GM18519 (cell line): ENCODE measurements at regions not wholly inside any gene's neighbourhood (a gene's known extent, or its start where the extent isn't known, plus 50 kb on each side); places are given as distances from the start of the nearest gene placed in this dataset.

Source experiments
- ATAC-seq: cut with Tn5 transposase; IDR thresholded peaks from one replicate; pipeline ENCODE4 v1.9.1; 2021; ENCODE audit warnings: mild to moderate bottlenecking, moderate library complexity; ENCODE audit not compliant: unreplicated experiment, low FRiP score

- ATAC-seq = no peak
Measured at GRCh38 chr2:228723599-228723998, 542.1 kb upstream of the SPHKAP start.

- no peak for ATAC-seq
Measured at GRCh38 chr2:228722311-228722710, 540.8 kb upstream of the SPHKAP start.

- ATAC-seq = no peak
Measured at GRCh38 chr2:228720895-228721294, 539.4 kb upstream of the SPHKAP start.

GRCh38 chr2:228709788-228710371 is 528.4 kb upstream of the SPHKAP start:
- no peak for ATAC-seq

- no peak for ATAC-seq
Measured at GRCh38 chr2:228707846-228708245, 526.4 kb upstream of the SPHKAP start.

GRCh38 chr2:228705318-228705717 is 523.8 kb upstream of the SPHKAP start:
- no peak for ATAC-seq

- no peak for ATAC-seq
Measured at GRCh38 chr2:228703152-228703551, 521.7 kb upstream of the SPHKAP start.

- no peak for ATAC-seq
Measured at GRCh38 chr2:228701506-228701905, 520.0 kb upstream of the SPHKAP start.

- no peak for ATAC-seq
Measured at GRCh38 chr2:228700638-228701037, 519.2 kb upstream of the SPHKAP start.

GRCh38 chr2:228699888-228700287 is 518.4 kb upstream of the SPHKAP start:
- ATAC-seq = no peak

GRCh38 chr2:228699400-228699799 is 517.9 kb upstream of the SPHKAP start:
- ATAC-seq = no peak

- no peak for ATAC-seq
Measured at GRCh38 chr2:228698963-228699362, 517.5 kb upstream of the SPHKAP start.

GRCh38 chr2:228697456-228697855 is 516.0 kb upstream of the SPHKAP start:
- no peak for ATAC-seq

GRCh38 chr2:228690681-228691080 is 509.2 kb upstream of the SPHKAP start:
- no peak for ATAC-seq

GRCh38 chr2:228689053-228689452 is 507.6 kb upstream of the SPHKAP start:
- ATAC-seq = no peak

GRCh38 chr2:228688007-228688645 is 506.6 kb upstream of the SPHKAP start:
- ATAC-seq = no peak

- no peak for ATAC-seq
Measured at GRCh38 chr2:228681979-228682378, 500.5 kb upstream of the SPHKAP start.

- ATAC-seq = no peak
Measured at GRCh38 chr2:228681426-228681825, 499.9 kb upstream of the SPHKAP start.

GRCh38 chr2:228678110-228678509 is 496.6 kb upstream of the SPHKAP start:
- no peak for ATAC-seq

GRCh38 chr2:228675646-228676045 is 494.2 kb upstream of the SPHKAP start:
- no peak for ATAC-seq

- ATAC-seq = no peak
Measured at GRCh38 chr2:228675091-228675490, 493.6 kb upstream of the SPHKAP start.

GRCh38 chr2:228673876-228674554 is 492.5 kb upstream of the SPHKAP start:
- ATAC-seq = no peak
